Cerebellar cortex (tissue), 1 donor: ENCODE measurements at regions not wholly inside any gene's neighbourhood (a gene's known extent, or its start where the extent isn't known, plus 50 kb on each side); places are given as distances from the start of the nearest gene placed in this dataset.
"Not testable (repeated sequence)": the region's sequence is repeated elsewhere in the genome, so short reads cannot be mapped to it uniquely, and the experiment has no call there.

Experiments
- DNase-seq: peaks from one replicate; pipeline ENCODE4 v3.0.0-alpha.2; 2015; ENCODE audit warnings: low spot score

GRCh38 chr1:201637282-201638079, 98.6 kb downstream of the NAV1 start:
- DNase-seq, result no peak

GRCh38 chr1:201639391-201639790, 100.5 kb downstream of the NAV1 start:
- no peak for DNase-seq

GRCh38 chr1:201639826-201640225, 100.9 kb downstream of the NAV1 start:
- no peak for DNase-seq

- DNase-seq, result no peak
These were observed 101.7 kb downstream of the NAV1 start for GRCh38 chr1:201640624-201641023.

GRCh38 chr1:201641524-201642253, 102.8 kb downstream of the NAV1 start:
- DNase-seq, result no peak

- DNase-seq, result no peak
These were observed 104.8 kb downstream of the NAV1 start for GRCh38 chr1:201643835-201644104.

GRCh38 chr1:201644197-201644596, 105.3 kb downstream of the NAV1 start:
- DNase-seq, result no peak

- not testable (repeated sequence) for DNase-seq
These were observed 106.1 kb downstream of the NAV1 start for GRCh38 chr1:201645000-201645399.

- no peak for DNase-seq
These were observed 107.0 kb downstream of the NAV1 start for GRCh38 chr1:201645956-201646355.

- DNase-seq, result no peak
These were observed 107.6 kb downstream of the NAV1 start for GRCh38 chr1:201646411-201647022.

GRCh38 chr1:201647094-201647493, 108.2 kb downstream of the NAV1 start:
- no peak for DNase-seq

GRCh38 chr1:201647722-201648065, 108.8 kb downstream of the NAV1 start:
- DNase-seq, result no peak

GRCh38 chr1:201648066-201648906, 109.4 kb downstream of the NAV1 start:
- DNase-seq, result no peak

- no peak for DNase-seq
These were observed 110.2 kb downstream of the NAV1 start for GRCh38 chr1:201648907-201649721.

GRCh38 chr1:201649761-201650622, 111.1 kb downstream of the NAV1 start:
- no peak for DNase-seq

- no peak for DNase-seq
These were observed 111.7 kb downstream of the NAV1 start for GRCh38 chr1:201650623-201650933.

- DNase-seq, result no peak
These were observed 113.3 kb downstream of the NAV1 start for GRCh38 chr1:201652181-201652580.

- DNase-seq, result no peak
These were observed 114.3 kb downstream of the NAV1 start for GRCh38 chr1:201653233-201653632.

- no peak for DNase-seq
These were observed 115.0 kb downstream of the NAV1 start for GRCh38 chr1:201653883-201654282.

- DNase-seq, result no peak
These were observed 116.3 kb downstream of the NAV1 start for GRCh38 chr1:201655243-201655642.

GRCh38 chr1:201655910-201656309, 117.0 kb downstream of the NAV1 start:
- DNase-seq, result no peak
